GM10266 (cell line): ENCODE measurements at regions not wholly inside any gene's neighbourhood (a gene's known extent, or its start where the extent isn't known, plus 50 kb on each side); places are given as distances from the start of the nearest gene placed in this dataset.

ENCODE experiments used
- DNase-seq: peaks from one replicate; pipeline ENCODE4 v3.0.0; 2012; ENCODE audit errors: extremely low spot score
- TF ChIP-seq, protein P1 (sequence below): IDR thresholded peaks from 2 replicates; pipeline ENCODE4 v1.5.1; 2012; ENCODE audit warnings: mild to moderate bottlenecking, low read depth; ENCODE audit not compliant: control insufficient read depth, insufficient read depth; ENCODE audit errors: missing control alignments

DNA sequence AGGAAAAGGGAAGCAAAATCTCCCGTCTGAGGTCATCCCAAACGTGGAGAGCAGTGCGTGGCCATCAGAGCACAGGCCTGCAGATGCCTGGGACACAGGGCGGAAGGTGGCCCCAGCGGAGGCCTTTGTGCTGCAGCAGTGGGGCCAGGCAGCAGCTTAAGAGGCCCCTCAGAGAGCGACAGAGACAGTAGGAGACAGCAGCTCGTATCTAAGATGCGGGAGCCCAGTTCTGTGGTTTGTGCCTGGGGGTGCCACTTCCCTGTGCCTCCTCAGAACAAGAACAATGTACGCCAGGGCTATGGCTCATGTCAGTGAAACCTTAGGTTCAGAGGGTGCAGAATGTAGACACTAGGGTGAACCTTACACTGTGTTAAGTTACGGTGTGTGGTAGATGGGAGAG lies 316.6 kb upstream of the AKR1E2 start:
- TF ChIP-seq, protein P1, sequence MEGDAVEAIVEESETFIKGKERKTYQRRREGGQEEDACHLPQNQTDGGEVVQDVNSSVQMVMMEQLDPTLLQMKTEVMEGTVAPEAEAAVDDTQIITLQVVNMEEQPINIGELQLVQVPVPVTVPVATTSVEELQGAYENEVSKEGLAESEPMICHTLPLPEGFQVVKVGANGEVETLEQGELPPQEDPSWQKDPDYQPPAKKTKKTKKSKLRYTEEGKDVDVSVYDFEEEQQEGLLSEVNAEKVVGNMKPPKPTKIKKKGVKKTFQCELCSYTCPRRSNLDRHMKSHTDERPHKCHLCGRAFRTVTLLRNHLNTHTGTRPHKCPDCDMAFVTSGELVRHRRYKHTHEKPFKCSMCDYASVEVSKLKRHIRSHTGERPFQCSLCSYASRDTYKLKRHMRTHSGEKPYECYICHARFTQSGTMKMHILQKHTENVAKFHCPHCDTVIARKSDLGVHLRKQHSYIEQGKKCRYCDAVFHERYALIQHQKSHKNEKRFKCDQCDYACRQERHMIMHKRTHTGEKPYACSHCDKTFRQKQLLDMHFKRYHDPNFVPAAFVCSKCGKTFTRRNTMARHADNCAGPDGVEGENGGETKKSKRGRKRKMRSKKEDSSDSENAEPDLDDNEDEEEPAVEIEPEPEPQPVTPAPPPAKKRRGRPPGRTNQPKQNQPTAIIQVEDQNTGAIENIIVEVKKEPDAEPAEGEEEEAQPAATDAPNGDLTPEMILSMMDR, result no peak
- no peak for DNase-seq

DNA sequence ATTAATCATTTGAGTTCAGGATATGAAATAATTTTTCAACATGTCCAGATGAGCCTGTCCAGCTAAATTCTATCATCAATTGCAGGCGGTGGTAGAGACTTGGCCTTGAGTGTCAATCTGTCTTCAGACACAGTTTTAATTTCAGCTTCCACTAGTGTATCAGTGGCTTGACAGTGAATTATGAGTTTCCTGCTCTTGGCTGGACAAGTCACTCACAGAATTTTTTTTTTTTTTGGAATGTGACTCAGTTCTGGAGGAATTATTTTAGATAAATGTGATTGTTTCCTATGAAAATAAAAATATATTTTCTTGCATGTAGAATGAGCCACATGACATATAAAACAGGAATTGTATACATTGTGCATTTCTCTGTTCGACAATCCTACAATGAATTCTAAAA lies 319.9 kb upstream of the AKR1E2 start:
- DNase-seq, result no peak
- TF ChIP-seq, protein P1, result no peak

DNA sequence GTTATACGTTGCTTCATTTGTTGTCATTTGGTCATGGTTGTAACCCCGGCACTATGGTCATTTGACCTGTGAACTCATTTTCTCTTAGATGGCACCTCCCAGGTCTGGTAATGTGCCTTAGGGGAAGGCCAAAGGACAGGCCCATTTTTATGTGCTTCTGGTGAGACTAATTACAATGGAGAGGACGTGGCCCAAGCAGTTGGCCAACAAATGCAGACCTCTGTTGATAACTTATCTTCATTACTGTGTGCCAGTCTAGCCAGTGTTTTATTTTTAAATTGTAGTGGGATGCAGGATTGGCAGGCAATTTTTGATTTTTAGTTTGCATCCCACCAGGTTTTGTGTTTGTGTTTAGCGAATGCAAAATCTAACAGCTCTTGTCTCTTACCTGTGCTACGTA lies 321.5 kb upstream of the AKR1E2 start:
- TF ChIP-seq, protein P1, result no peak

GRCh38 chr10:4503076-4503475 lies 322.9 kb upstream of the AKR1E2 start:
- DNase-seq, result no peak
- TF ChIP-seq, protein P1, result no peak

More for the DNA sequence above, 321.5 kb upstream of the AKR1E2 start:
- no peak for DNase-seq

DNA sequence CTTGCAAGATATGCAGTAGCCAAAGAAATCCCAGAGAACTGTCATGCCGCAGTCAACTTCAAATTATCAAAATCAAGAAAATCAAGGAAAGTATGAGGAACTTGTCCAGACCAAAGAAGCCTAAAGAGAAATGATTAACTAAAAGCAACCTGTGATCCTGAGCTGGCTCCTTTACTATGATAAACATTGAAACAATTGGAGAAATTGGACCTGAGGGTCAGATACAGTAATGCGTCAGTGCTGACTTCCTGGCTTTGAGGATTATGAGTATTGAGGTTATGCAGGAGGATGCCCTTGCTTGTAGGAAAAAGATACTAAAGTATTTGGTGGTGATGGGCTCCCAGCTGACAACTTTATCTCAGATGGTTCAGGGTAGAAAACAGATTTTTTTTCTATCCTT lies 324.7 kb upstream of the AKR1E2 start:
- no peak for DNase-seq
- TF ChIP-seq, protein P1, result no peak

- TF ChIP-seq, protein P1, result no peak
- DNase-seq, result no peak
These were observed 327.2 kb upstream of the AKR1E2 start for GRCh38 chr10:4498711-4499251.

DNA sequence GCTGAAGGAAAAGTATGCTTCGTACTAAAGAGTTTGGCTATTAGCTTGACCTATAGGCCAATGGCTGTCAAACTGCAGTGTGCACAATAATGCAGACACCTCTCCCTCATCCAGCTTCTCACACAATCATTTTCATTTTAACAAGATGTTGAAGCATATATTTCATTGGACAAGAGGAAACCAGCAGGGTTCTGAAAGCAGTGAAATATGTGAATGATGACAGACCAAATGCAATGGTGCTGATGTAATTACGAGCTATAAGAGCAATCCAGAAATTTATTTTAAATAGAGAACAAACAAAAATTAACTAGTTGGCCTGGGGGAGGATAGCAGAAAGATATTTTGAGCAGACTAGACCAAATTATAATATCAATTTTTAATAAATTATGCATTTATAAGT lies 331.5 kb upstream of the AKR1E2 start:
- TF ChIP-seq, protein P1, result no peak
- DNase-seq, result no peak
